ENCODE measurements at regions not wholly inside any gene's neighbourhood (a gene's known extent, or its start where the extent isn't known, plus 50 kb on each side); places are given as distances from the start of the nearest gene placed in this dataset.

DNA sequence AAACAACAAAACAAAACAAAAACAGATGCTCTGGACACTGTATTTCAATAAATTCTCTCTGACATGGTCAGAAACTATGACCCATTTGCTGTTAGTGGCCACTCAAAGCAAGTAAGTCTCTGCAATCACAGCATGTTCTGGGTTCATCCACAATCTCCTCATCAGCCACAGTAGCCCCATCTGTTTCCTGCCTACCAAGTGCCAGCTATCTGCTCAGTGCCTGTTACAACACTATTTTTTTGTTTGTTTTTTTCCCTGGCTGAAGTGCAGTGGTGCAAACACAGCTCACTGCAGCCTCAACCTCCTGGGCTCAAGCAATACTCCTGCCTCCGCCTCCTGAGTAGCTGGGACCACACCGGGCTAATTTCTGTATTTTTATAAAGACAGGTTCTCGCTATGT is 137.9 kb downstream of the SOX9 start:
- no peak for DNase-seq (ENCODE audit: low spot score)

DNA sequence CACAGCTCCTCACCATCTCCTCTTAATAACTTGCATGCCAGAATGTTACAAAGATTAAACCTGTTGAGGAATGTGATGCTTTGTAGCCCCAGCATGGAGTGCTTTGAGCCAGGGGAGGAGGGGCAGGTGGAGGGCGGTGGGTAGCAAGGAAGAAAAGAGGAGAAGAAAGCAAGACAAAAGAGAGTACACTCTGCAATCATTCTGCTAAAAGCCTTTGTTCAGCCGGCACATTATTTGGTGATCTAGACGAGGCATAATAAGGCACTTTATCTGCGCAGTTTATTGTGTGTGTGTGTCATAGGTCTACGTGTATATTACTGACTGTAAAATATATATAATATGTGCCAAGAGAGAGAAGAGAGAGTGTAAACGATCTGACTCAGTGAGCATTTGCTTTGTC is 139.1 kb downstream of the SOX9 start:
- no peak for DNase-seq (ENCODE audit: low spot score)

DNA sequence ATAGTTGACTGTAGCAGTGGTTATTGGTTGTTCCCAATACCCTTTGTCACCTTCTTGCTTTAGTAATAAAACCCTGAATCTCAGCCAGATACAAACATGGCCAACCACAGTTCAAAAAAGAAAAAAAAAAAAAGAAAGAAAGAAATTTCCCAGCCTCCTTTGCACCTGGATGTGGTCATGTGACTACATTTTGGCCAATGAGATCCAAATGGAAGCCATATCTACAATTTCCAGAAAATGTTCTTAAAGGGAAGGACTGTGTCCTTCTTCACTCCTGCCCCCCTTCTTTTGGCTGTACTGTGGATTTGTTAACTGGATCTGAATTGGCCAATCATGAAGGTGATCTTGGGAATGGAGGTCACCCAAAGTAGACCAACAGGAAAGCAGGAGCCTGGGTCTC is 141.9 kb downstream of the SOX9 start:
- no peak for DNase-seq (ENCODE audit: low spot score)

DNA sequence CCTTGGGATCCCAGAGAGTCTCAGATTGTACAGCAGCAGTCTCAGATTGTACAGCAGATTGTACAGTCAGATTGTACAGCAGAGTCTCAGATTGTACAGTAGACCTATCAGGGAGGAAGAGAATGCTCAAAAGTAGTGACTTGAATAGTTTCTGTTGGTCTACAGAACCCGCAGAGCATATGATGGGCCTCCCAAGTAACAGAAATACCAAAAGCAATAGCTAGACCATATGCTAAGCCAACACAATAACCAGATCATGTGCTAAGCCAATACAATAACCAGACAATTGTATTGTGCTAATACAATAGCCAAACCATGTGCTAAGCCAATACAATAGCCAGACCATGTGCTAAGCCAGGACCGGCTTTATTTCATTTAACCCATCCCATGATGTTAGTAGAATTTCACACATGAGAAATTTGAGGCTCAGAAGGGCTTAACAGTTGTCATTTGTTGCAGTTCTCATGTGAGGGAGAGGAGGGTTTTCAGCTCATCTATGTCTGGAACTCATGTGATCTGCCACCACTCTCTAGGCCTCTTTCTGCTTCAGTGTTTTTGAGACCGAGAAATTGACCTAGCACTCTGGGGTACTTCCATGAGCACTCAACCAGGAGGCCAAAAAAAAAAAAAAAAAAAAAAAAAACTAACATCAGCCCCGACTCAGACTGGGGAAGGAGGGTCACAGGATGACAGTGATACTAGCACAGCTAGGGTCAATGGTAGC is 144.0 kb downstream of the SOX9 start:
- no peak for DNase-seq (ENCODE audit: low spot score)

DNA sequence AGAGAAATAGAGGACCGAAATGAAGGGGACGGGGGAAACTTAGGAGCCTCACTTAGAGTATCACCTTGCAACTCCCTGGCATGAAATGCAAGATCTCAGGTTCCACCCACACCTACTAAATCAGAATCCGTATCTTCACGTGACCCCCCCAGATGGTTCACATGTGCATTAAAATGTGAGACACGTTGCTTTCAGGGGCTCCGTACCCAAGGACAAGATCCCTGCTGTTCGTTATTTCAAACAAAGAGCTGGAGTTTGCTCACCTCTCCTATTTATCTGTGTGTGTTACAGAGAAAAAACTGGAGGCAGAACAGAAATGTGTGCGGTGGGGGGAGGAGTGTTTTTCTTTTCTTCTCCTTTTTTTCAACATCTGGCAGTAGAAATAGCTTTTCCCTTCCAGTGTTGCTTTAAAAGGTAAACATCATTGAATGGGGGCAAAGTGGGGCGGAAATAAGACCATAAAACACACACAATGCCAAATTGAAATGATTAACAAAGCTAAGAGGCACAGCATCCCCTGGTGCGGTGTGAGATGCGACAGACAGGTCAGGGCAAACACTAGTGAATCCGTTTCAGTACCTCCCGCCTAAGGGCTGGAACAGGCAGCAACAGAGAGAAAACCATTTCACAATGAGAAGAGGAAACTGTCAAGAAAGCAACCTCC is 145.4 kb downstream of the SOX9 start:
- no peak for DNase-seq (ENCODE audit: low spot score)

DNA sequence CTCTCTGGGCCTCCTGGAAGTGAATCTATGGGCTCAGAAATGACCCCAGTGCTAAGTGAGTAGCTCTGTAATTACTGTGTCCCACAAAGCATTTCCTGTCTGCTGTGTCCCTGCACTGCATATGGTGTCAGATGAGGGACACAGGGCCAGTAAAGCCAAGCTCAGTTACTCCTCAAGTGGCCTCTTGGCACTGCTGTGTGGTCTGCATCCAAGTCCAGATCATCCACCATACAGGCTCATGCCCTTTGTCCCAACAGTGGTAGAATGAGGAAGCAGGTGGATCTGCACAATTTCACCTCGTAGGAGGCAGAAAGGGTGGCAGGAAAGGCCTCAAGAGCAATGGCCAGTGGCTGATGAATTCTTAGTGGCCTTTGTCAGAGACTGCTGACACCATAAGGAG is 146.8 kb downstream of the SOX9 start:
- no peak for DNase-seq (ENCODE audit: low spot score)

DNA sequence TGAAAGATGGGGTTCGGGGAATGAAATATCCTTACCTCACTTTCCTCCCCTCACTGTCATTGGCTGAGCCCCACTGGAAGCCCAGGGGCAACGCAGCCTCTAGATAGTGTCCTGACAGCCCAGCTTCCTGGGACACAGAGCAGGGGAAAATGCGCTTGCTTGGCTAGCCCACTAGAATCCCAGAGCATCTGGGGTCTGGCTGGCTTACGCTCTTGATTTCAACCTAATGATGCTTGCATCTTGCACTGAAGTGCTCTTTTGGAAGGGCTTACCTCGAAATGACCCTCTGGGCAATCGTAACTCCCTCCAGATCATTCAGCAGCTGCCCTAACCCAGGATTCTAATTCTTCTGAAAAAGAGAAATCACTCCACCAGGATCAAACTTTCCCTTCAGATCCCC is 147.6 kb downstream of the SOX9 start:
- DNase-seq (ENCODE audit: low spot score): no peak

DNA sequence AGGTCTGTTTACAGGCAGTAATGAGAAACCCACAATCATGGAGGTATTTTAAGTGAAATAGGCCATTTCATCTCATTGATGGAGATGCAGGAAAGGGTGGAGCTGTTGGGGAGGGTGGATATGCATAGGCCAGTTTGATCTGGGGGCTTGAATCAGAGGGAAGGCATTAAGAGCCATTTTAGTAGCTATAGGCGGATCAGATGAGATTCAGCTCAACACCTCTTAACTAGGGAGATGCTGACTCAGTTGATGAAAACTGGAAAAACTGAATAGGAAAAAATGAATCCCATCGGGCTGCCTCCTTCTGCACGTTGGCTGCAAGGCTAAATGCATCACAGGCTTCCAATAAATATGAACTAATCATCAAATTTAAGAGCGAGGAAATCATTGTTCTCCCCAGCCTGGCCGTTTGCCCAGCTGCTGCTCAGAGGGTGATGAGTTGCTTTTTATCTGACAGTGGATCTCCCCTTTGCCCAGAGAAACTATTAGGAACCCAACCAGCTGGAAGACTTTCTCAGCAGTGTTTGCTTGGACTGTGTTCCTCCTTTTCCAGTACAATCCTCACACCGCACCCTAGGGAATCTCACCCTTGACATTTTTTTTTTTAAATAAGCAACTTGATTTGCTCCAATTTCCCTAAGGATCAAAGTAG is 149.6 kb downstream of the SOX9 start:
- no peak for DNase-seq (ENCODE audit: low spot score)

DNA sequence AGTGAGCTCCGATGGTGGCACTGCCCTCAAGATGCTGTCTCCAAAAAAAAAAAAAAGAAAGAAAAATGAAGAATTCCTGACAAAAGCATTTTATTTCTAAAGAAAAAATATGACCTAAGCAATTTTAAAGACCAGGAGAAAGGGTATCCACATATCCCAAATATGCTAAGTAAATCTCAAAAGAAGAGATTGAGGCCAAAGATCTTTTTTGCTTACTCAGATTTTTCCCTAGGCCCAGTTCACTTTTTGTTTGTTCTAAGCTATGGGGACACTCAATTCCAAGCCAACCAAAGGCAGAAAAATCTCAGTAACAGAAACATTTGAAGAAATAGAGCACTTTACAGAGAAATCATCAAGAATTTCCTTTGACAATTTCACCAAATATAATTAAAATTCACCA is 150.8 kb downstream of the SOX9 start:
- no peak for DNase-seq (ENCODE audit: low spot score)

DNA sequence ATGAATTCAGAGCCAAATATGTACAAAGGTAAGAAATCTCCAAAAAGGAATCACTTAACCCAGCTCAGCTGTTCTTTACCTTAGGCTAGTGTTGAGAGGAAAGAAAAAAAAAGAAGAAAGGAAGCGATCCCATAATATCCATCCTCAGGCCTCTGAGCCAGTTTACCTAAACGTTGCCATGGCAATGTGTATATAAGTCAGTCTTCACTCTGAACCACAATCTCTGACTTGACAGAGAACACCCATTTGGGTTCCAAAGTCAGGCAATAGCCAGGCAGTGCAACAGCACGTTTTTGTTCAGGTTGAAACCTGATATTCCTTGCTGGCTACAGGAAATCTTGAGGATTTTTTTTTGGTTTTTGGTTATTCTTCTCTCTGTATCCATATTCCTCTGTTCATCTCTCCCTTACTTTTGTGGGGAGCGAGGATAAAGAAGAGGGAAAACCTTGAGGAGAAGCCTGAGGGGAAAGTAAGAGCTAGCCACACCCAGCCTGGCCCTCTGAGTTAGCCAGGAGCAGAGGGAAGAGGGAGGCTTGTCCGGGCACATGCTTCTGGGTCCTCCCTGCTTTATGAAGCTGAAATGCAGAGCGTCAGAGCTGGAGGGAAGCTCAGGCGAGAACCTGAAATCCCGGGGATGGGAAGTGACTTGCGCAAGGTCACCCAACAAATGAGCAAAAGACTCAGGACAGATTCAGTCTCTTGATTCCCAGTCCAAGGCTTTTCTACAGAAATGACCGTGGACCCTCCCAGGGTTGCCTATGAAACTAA is 152.7 kb downstream of the SOX9 start:
- DNase-seq (ENCODE audit: low spot score): no peak

DNA sequence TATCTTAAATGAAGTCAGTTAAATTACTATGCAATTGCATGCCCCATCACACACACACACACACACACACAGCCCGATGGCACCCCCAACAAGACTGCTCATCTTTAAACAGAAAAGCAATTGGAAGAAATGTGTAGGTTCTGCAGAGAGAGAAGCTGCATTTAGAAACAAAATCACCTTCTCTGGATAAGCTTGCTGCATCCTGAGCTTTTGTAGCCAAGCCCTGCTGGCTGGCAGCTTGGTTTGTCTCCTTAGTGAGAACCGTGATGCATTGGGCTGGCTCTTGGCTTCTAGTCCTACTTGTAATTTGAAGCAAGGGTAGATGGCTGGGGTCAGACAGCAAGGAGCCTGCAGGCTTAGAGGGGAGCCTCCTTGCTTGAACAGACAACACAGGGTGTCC is 153.8 kb downstream of the SOX9 start:
- DNase-seq (ENCODE audit: low spot score): no peak

DNA sequence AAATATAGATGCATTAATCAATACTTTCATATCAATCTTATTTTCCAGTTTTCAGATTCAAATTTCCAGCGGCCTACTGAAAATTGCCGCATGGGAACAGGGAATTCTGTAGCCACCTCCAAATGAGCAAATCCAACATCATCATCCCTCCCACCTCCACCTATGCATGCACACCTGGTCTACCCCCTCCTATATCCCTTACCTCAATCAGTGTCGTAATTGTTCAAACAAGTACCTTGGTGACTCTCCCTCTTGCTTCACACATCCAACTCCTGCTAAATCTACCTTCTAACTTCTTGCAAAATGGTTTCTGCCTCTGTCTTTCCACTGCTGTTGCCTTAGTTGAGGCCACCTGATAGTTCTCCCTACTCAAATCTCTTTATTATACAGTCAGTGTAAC is 160.1 kb downstream of the SOX9 start:
- DNase-seq (ENCODE audit: low spot score): no peak

DNA sequence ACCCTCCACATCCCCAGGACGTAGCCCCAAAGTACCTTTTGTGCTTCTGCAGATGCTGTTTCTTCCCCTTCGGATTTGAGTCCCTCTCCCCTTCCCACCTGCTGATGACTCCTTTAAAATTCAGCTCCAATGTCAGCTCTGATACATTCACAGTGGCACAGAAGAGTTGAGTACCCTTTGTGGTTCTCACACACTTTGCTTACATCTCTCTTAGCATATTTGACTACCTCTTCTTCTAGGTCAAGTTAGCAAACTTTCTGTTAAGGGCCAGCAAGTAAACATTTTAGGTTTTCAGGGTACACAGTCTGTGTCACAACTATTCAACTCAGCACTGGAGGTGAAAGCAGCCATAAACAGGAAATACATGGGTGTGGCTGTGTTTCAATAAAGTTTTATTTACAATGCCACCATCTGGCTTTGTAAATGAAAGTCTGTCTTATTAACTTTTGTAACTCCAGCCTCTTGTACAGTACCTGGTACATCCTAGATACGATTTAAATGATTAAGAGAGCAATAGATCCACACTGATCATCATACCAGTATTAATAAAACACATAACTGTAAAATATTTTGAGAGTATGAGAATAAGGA is 161.7 kb downstream of the SOX9 start:
- no peak for DNase-seq (ENCODE audit: low spot score)

DNA sequence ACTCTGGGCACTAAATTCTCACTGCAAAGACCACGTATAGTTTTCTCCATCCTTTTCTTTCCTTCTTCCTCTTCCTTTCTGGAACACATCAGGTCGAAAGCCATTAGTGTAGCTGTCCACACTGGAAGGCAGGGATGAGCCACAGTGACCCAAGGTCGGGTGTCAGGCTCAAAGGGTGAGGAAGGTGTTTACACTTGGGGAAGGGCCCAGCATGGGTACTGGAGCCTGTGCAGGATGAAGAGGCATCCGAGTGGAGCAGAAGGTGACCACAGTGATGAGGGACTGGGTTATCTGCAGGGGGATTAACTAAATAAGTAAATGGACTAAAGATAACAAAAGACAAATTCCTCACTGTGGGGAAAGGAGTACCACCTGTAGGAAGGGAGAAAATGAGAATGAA is 164.0 kb downstream of the SOX9 start:
- no peak for DNase-seq (ENCODE audit: low spot score)

DNA sequence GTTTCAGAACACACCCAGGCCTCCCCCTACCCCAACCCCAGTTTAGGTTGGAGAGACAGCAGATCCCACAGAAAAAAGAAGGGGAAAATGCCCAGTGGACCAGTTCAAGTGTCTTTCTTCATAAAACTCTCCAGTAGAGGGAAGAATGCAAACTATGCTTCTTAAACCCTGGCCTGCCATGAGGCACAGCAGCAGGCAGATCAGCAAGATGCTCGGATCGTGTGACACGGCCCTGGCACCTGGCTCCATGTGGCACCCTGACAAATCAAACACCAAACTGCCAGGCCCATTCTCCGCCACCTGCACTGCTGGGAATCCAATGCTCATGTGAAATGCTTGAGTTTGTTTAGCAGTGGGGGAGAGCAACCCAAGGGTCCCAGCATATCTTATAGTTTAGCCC is 166.8 kb downstream of the SOX9 start:
- no peak for DNase-seq (ENCODE audit: low spot score)

DNA sequence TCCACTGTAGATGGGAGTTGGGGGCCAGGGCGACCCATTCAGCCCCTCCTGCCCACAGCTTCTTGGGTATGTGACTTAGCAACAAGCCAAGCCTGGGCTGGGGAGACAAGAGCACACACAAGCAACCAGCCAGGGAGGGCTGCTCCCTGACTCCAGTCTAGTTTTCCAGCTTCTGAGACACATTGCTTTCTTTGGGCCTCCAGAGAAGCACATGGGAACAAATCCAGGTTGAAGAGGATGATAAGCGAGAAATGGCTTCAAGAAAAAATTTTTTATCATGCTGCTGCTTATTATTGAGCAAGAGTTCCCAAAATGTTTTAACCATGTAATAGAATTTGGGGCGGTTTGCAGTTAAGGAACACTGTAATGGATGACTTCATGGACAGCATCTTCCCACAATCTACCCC is 173.7 kb downstream of the SOX9 start:
- no peak for DNase-seq (ENCODE audit: low spot score)

DNA sequence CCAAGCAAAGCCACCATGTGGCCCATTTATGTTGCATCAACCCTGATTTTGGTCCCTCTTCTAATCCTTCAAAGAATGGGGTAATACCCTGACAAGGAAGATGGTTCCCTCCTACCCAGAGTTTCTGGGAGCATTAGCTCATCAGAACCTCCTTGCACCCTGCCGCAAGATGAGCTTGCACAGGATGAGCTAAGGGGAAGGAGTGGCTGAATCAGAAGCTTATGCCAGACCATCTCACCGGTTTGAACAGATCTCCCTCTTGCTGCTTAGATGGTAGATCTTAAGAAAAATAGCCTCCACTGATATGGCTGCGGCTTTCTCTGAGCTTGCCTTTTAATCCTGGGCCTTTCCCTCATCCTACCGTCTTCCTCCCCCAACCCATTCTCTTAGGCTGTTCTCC is 175.1 kb downstream of the SOX9 start:
- no peak for DNase-seq (ENCODE audit: low spot score)

DNA sequence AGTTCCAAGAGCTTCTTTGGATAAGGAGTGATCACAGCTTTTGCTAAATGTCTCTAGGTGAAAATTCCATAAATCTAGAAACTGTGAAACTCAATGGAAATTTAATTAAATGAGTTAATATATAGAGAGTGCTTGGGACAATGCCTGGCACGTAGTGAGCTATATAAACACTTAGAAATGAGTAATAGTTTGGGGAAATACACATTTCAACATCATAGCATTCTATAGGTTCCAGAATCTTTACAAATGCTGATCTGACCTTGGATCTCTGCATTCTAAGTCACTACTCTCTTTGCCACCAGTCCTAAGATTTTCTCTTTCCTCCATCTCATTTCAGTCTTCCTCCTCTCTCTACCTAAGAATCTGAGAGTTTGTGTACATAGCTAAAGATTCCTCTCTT is 175.6 kb downstream of the SOX9 start:
- no peak for DNase-seq (ENCODE audit: low spot score)

DNA sequence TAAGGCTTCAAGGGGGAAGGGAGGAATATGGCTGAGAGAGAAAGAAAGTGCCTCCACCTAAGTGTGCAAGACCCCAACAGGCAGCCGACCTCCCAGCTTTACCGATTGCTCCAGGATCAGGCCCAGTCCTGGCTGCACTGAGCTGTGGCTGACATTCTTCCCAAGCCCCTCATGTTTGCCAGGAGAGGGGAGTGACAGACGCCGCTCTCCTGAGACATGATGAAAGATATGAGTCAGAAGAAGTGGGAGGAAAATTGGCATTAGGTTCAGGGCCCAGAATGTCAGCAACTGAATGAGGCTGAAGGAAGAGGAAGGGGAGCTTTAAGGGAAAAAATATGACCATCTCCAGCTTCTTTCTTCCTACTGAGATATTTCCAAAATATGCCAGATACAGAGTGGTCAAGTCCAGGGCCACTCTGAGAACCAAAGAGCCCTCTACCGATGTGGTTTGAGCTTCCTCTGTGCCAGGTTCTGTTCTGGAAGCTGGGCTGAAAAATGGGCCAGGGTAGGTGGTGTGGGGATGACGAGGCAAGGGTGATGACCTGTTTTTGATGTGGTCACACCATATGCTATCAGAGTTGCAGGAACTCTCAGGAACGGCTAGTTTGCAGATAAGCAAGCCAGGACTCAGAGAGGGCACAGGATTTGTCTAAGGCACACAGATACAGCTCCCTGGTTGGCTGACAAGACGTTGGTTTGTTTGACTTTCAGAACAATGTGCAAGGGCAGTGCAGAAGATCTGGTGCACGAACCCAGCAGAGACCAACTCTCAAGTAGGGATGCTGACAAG is 176.7 kb downstream of the SOX9 start:
- peak; percentile 20 for DNase-seq (ENCODE audit: low spot score)

DNA sequence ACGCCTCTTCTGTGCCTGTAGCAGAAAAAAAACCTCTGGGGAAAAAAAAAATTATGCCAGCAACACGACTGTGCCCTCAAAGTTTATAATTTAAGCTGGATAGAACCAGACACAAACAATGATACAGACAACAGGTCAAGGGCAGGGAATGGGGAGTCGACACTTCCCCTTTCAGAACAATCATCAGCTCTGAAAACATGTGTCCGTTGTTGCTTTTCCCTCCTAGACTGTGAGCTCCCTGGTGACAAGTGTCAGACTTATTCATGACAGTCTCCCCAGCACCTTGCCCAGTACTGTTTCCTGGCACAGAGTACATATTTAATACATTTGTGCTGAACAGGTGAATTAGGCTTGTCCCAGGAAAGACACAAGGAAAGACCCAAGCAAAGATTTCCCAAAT is 178.3 kb downstream of the SOX9 start:
- DNase-seq (ENCODE audit: low spot score): no peak

DNA sequence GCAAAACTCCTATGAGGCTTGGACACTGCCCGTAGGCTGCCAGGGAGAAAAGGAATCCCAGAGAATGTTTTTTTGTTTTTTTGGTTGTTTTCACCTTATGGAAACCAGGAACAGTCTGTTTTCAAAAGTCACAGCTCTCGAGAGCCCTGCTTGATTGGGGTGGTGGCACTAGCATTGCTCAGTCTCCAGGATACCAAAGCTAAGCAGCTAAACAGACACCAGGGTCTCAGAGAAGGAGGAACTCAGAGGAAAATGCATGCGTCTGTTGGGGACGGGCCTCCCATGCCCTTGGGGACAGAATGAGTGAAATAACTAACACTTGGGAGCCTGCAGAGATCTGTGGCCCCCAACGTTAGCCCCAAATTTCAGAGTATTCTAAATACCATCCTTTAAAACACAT is 178.8 kb downstream of the SOX9 start:
- no peak for DNase-seq (ENCODE audit: low spot score)

DNA sequence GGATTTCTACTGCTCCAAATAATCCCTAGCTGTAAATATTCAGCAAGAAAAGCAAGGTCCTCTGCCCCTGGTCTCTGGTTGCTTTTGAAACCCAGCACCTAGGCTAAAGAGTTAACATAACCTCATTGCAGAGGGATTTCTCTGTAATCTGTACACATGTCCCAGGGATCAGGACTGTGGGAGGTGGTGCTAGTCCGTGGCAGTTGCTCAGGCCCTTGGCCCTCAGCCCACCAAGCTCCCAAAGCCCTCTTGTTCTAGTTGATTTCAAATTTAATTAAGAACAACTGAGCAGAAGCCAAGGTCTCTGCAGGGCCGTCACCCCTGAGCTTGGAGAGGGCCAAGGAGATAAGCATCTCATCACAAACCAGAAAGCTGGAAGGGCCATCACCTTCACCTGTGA is 181.1 kb downstream of the SOX9 start:
- no peak for DNase-seq (ENCODE audit: low spot score)

All from putamen (tissue), 1 donor.